ENCODE measurements at regions not wholly inside any gene's neighbourhood (a gene's known extent, or its start where the extent isn't known, plus 50 kb on each side); places are given as distances from the start of the nearest gene placed in this dataset.

GRCh38 chr3:127520993-127521392 is 69.5 kb downstream of the TPRA1 start:
- H3K27ac ChIP-seq (ENCODE audit: insufficient read length, low read depth, low read length), result no peak overlapping the region
- peaks cover 2% of the 10 kb centered on the region; the same call in 1 of the 2 replicates for H3K4me1 ChIP-seq (ENCODE audit: insufficient read depth, low read length)
- Mint-ChIP-seq H3K4me1 (peaks cover 6 to 8% of the 10 kb centered on the region in 2 experiments), H3K27me3 (ENCODE audit: low read depth) (peaks cover 5% of the 10 kb centered on the region), H3K9me3 (peaks cover 11 to 19% of the 10 kb centered on the region in 2 experiments), H3K27ac (no peak overlapping the region), H3K36me3 (ENCODE audit: insufficient read depth in 1 of 3, low read depth in 3 of 3) (peaks cover 0 to 5% (median 0%) of the 10 kb centered on the region in 3 experiments; a peak in 2 of 7 replicates), H3K4me3 (no peak overlapping the region)
- no peak overlapping the region for H2AK5ac ChIP-seq (ENCODE audit: insufficient read length, low read length)
- no peaks in the 10 kb centered on the region for H4K20me1 ChIP-seq (ENCODE audit: control insufficient read depth, insufficient read depth, insufficient read length)
- no peak overlapping the region for H3K56ac ChIP-seq (ENCODE audit: insufficient read length, low read depth, low read length)
- H4K5ac ChIP-seq (ENCODE audit: insufficient read length, low read depth, low read length), result no peak overlapping the region
- DNase-seq, result no peak
- TF ChIP-seq, protein P1, sequence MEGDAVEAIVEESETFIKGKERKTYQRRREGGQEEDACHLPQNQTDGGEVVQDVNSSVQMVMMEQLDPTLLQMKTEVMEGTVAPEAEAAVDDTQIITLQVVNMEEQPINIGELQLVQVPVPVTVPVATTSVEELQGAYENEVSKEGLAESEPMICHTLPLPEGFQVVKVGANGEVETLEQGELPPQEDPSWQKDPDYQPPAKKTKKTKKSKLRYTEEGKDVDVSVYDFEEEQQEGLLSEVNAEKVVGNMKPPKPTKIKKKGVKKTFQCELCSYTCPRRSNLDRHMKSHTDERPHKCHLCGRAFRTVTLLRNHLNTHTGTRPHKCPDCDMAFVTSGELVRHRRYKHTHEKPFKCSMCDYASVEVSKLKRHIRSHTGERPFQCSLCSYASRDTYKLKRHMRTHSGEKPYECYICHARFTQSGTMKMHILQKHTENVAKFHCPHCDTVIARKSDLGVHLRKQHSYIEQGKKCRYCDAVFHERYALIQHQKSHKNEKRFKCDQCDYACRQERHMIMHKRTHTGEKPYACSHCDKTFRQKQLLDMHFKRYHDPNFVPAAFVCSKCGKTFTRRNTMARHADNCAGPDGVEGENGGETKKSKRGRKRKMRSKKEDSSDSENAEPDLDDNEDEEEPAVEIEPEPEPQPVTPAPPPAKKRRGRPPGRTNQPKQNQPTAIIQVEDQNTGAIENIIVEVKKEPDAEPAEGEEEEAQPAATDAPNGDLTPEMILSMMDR (conservative IDR thresholded peaks at IDR 0.05), result no peak
- H3K4me2 ChIP-seq (ENCODE audit: insufficient read depth, insufficient read length, low read length), result no peak overlapping the region
- no peak overlapping the region for H3K18ac ChIP-seq (ENCODE audit: insufficient read length, low read depth, low read length)
- no peak overlapping the region for H3K23ac ChIP-seq (ENCODE audit: insufficient read length, low read depth, low read length)
- no peaks in the 10 kb centered on the region for H3K27me3 ChIP-seq (ENCODE audit: insufficient read depth, low read length)
- H3K79me1 ChIP-seq (ENCODE audit: insufficient read depth, low read depth, low read length, poor library complexity, severe bottlenecking), result no peaks in the 10 kb centered on the region
- no peak overlapping the region for H4K91ac ChIP-seq (ENCODE audit: insufficient read length, low read depth, low read length)
- no peak overlapping the region for H2BK20ac ChIP-seq (ENCODE audit: low read depth, low read length, poor library complexity, severe bottlenecking)
- H2AFZ ChIP-seq (ENCODE audit: low read length), result no peak overlapping the region
- H3K14ac ChIP-seq (ENCODE audit: insufficient read depth, low read length), result no peak overlapping the region
- WGBS (ENCODE audit: extremely low coverage, insufficient read length, low lambda C conversion rate), result no CpG with 5 or more reads among the region's 4 CpGs
- H2BK15ac ChIP-seq (ENCODE audit: low read depth, low read length), result no peak overlapping the region
- H2BK120ac ChIP-seq (ENCODE audit: low read depth, low read length, poor library complexity, severe bottlenecking), result no peak overlapping the region
- no peaks in the 10 kb centered on the region for H3K79me2 ChIP-seq (ENCODE audit: insufficient read depth, low read length)
- no peak overlapping the region for H3T11ph ChIP-seq (ENCODE audit: low read length)
- H3K4ac ChIP-seq (ENCODE audit: low read depth, low read length), result no peak overlapping the region
- no peak overlapping the region for H2BK5ac ChIP-seq (ENCODE audit: insufficient read length, low read length)
- no peak overlapping the region for H4K8ac ChIP-seq (replicated peaks; ENCODE audit: insufficient read length, low read depth, low read length)
- H3K9ac ChIP-seq (ENCODE audit: extremely low read depth, insufficient read length, low read length), result no peak overlapping the region
- no peaks in the 10 kb centered on the region for H3K23me2 ChIP-seq (ENCODE audit: insufficient read length, low read depth, low read length, poor library complexity, severe bottlenecking)
- H2BK12ac ChIP-seq (ENCODE audit: insufficient read length, low read depth, low read length), result no peak overlapping the region
- H3K9me3 ChIP-seq (ENCODE audit: control insufficient read depth, low read depth, low read length), result no peaks in the 10 kb centered on the region
